ENCODE measurements at regions not wholly inside any gene's neighbourhood (a gene's known extent, or its start where the extent isn't known, plus 50 kb on each side); places are given as distances from the start of the nearest gene placed in this dataset.
"Not testable (repeated sequence)": the region's sequence is repeated elsewhere in the genome, so short reads cannot be mapped to it uniquely, and the experiment has no call there.

DNA sequence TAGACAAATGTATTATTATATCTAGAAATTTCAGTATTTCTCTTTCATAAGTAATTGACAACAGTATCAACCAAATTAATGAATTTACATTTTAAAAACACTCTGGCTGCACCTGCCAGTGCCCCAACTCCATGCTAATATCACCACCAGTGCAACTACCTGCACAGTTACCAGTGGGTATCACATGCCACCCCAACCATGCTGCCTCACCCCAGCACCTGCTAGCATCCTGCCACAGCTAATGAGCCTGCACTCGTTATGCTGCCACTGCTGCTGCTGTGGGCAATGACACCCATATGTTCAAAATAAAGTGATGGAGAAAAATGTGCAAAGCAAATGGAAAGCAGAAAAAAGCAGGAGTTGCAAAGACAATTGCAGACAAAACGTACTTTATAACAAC is 855.9 kb upstream of the MANEA start:
- TF ChIP-seq, protein P1, sequence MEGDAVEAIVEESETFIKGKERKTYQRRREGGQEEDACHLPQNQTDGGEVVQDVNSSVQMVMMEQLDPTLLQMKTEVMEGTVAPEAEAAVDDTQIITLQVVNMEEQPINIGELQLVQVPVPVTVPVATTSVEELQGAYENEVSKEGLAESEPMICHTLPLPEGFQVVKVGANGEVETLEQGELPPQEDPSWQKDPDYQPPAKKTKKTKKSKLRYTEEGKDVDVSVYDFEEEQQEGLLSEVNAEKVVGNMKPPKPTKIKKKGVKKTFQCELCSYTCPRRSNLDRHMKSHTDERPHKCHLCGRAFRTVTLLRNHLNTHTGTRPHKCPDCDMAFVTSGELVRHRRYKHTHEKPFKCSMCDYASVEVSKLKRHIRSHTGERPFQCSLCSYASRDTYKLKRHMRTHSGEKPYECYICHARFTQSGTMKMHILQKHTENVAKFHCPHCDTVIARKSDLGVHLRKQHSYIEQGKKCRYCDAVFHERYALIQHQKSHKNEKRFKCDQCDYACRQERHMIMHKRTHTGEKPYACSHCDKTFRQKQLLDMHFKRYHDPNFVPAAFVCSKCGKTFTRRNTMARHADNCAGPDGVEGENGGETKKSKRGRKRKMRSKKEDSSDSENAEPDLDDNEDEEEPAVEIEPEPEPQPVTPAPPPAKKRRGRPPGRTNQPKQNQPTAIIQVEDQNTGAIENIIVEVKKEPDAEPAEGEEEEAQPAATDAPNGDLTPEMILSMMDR (IDR thresholded peaks at IDR 0.05; ENCODE audit: control extremely low read depth, extremely low read depth, low read depth, missing control alignments) = no peak
- DNase-seq (ENCODE audit: extremely low spot score) = no peak
- ChIA-PET POLR2A (no interaction called here), CTCF (no interaction called here)

DNA sequence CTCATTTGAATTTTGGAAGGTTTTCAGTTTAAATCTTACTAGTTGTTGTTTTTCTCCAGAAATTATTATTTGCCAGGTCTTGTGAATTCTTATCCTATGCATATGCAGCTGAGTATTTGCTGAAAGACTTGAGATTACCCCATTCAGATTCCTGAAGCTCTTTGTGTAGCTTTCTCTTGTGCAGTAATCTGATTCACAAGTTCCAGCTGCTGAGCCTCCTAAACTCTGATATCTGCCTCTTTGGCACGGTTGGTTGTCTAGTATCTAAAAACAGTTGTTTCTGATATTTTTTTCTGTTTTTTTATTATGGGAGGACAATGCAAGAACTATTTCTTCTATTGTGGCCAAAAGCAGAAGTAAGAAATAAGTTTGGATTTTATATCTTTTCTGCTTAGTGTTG is 863.9 kb upstream of the MANEA start:
- TF ChIP-seq, protein P1 (IDR thresholded peaks at IDR 0.05; ENCODE audit: control extremely low read depth, extremely low read depth, low read depth, missing control alignments) = no peak
- POLR2A ChIA-PET = no interaction called here
- no peak for DNase-seq (ENCODE audit: extremely low spot score)
- CTCF ChIA-PET = interaction anchor here (0.9 to 2.3 kb wide), 3 partner anchors 11 to 33 kb away, joined by 4 to 11 read pairs (median 4); no protein-coding TSS in a partner anchor

DNA sequence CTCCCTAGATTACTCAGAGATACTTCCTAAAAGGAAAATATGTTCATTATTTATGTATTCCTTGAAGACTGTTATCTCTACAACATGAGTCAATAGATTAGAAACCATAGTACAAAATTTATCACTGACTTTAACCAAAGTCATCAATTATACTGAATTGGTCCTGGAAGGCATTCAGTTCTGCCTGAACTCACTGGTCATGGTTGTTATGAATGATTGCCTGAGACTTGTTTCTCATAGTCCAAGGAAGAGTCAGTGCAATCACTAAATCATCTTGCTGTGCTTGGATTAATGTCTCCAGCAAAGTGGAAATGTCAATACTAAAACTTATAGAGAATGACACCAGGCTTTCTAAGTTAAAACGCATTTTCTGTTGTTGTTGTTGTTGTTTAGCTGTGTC is 878.6 kb upstream of the MANEA start:
- ChIA-PET POLR2A (no interaction called here), CTCF (no interaction called here)
- TF ChIP-seq, protein P1 (IDR thresholded peaks at IDR 0.05; ENCODE audit: control extremely low read depth, extremely low read depth, low read depth, missing control alignments) = no peak
- DNase-seq (ENCODE audit: extremely low spot score) = no peak

DNA sequence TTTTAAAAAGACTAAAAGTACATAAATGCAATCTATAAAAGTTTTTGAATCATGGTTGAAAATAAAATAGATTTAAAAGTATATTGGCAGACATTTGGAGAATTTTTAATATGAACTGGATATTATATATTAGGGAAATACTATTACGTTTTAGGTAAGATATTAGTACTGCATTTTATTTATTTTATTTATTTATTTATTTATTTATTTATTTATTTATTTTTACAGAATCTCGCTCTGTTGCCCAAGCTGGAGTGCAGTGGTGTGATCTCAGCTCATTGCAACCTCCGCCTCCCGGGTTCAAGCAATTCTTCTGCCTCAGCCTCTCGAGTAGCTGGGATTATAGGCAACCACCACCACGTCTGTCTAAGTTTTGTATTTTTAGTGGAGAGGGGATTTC is 890.1 kb upstream of the MANEA start:
- DNase-seq (ENCODE audit: extremely low spot score); CTCF ChIA-PET; POLR2A ChIA-PET: not testable (repeated sequence)

DNA sequence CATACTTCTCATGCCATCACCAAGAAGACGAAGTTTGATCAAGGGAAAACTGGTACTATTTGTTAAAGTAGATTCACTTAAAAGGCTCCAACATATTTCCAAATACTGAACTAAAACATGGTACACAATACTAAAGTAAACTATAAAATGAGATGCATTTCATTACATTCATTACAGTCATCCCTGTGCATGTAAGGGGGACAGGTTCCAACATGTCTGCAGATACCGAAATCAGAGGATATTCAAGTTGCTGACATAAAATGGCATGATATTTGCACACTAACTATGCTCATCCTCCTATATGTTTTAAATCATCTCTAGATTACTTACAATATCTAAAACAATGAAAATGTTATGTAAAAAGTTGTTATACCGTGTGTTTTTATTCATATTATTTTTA is 893.9 kb upstream of the MANEA start:
- TF ChIP-seq, protein P1 (IDR thresholded peaks at IDR 0.05; ENCODE audit: control extremely low read depth, extremely low read depth, low read depth, missing control alignments) = no peak
- no peak for DNase-seq (ENCODE audit: extremely low spot score)
- ChIA-PET POLR2A (no interaction called here), CTCF (no interaction called here)

DNA sequence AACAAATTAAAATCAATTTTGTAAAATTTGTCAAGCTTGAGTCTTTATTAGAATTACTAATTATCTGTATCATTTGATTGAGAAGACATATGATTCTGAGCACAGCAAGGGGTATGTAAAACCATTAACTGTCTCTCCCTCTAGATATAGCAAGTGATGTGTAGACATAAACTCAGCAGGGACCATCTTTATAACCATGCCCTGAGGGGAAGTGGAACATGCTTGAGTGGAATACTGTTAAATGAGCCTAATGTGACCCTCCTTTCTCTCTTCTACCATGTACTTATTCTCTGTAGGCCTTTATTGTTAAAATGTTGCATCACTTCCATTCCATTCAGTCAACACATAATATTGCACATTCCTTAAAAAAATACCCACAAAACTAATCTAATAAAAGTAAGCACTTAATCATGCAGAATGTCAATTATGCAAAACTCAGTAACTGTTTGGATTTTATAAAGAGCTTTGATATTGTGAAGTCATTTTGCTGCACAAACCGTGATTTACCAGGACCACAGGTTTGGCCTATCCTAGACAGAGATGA is 896.6 kb upstream of the MANEA start:
- POLR2A ChIA-PET = no interaction called here
- CTCF ChIA-PET = interaction anchor here (1.1 to 1.6 kb wide), 2 partner anchors 22 to 33 kb away, joined by 3 to 4 read pairs; no protein-coding TSS in a partner anchor
- TF ChIP-seq, protein P1 (IDR thresholded peaks at IDR 0.05; ENCODE audit: control extremely low read depth, extremely low read depth, low read depth, missing control alignments) = no peak
- no peak for DNase-seq (ENCODE audit: extremely low spot score)

DNA sequence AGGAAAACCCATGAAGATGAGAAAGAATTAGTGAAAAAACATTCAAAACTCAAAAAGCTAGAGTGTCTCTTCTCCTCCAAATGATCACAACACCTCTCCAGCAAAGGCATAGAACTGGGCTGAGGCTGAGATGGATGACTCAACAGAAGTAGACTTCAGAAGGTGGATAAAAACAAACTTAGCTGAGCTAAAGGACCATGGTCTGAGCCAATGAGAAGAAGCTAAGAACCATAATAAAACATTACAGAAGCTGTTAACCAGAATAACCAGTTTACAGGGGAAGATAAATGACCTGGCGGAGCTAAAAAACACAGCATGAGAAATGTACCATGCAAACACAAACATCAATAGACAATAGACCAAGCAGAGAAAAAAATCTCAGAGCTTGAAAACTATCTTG is 904.1 kb upstream of the MANEA start:
- CTCF ChIA-PET = no interaction called here
- POLR2A ChIA-PET = no interaction called here
- DNase-seq (ENCODE audit: extremely low spot score) = no peak

More for the DNA sequence above, 904.1 kb upstream of the MANEA start:
- TF ChIP-seq, protein P1 (IDR thresholded peaks at IDR 0.05; ENCODE audit: control extremely low read depth, extremely low read depth, low read depth, missing control alignments) = no peak

Measured in GM10248 (cell line).